HFFc6 (cell line): ENCODE measurements at regions not wholly inside any gene's neighbourhood (a gene's known extent, or its start where the extent isn't known, plus 50 kb on each side); places are given as distances from the start of the nearest gene placed in this dataset.
"Not testable (repeated sequence)": the region's sequence is repeated elsewhere in the genome, so short reads cannot be mapped to it uniquely, and the experiment has no call there.

Experiments used
- DNase-seq: peaks from one replicate; pipeline ENCODE4 v3.0.0-alpha.2; 2018
- H3K27ac Mint-ChIP-seq: 2 replicates; pipeline ENCODE4 v1.8.0; 2020; ENCODE audit warnings: mild to moderate bottlenecking, mixed read lengths
- H3K27me3 Mint-ChIP-seq: 2 replicates; pipeline ENCODE4 v1.8.0; 2021; ENCODE audit warnings: mild to moderate bottlenecking, moderate library complexity, mixed read lengths; ENCODE audit not compliant: insufficient read depth
- H3K36me3 Mint-ChIP-seq: 2 replicates; pipeline ENCODE4 v1.8.0; 2021; ENCODE audit warnings: low read depth, mixed read lengths
- H3K4me1 Mint-ChIP-seq: 2 replicates; pipeline ENCODE4 v1.8.0; 2020; ENCODE audit warnings: low read depth, mixed read lengths
- H3K4me3 Mint-ChIP-seq: 2 replicates; pipeline ENCODE4 v1.8.0; 2020; ENCODE audit warnings: mild to moderate bottlenecking, moderate library complexity, mixed read lengths
- H3K9me3 Mint-ChIP-seq: 2 replicates; pipeline ENCODE4 v1.8.0; 2020; ENCODE audit warnings: mild to moderate bottlenecking, mixed read lengths
- CTCF ChIP-seq: fragments of 200-600 bp; sonication (generic); IDR thresholded peaks from 2 replicates; pipeline ENCODE4 v1.5.0; 2021; ENCODE audit warnings: antibody characterized with exemption, mild to moderate bottlenecking

GRCh38 chr1:207196135-207196534 lies 92.1 kb downstream of the C4BPA start:
- H3K27ac Mint-ChIP-seq, H3K36me3 Mint-ChIP-seq, H3K4me3 Mint-ChIP-seq, H3K9me3 Mint-ChIP-seq, H3K4me1 Mint-ChIP-seq, DNase-seq, H3K27me3 Mint-ChIP-seq: not testable (repeated sequence)

GRCh38 chr1:207201534-207201933 lies 97.5 kb downstream of the C4BPA start:
- not testable (repeated sequence) for H3K4me3 Mint-ChIP-seq, DNase-seq, H3K9me3 Mint-ChIP-seq, H3K4me1 Mint-ChIP-seq, H3K36me3 Mint-ChIP-seq, H3K27ac Mint-ChIP-seq, H3K27me3 Mint-ChIP-seq

- Mint-ChIP-seq H3K4me1 (peaks cover 6% of the 10 kb centered on the region; the same call in 1 of the 2 replicates), H3K27me3 (peaks cover 6% of the 10 kb centered on the region), H3K27ac (no peak overlapping the region), H3K9me3 (no peaks in the 10 kb centered on the region; the same call in none of the 2 replicates), H3K36me3 (no peaks in the 10 kb centered on the region), H3K4me3 (no peak overlapping the region)
- TF ChIP-seq CTCF, result no peak
- no peak for DNase-seq
Measured at GRCh38 chr1:207202480-207202879, 98.4 kb downstream of the C4BPA start.

- TF ChIP-seq CTCF, result no peak
- DNase-seq, result no peak
- Mint-ChIP-seq H3K4me3 (no peak overlapping the region), H3K27ac (no peak overlapping the region), H3K36me3 (no peaks in the 10 kb centered on the region), H3K27me3 (peaks cover 5% of the 10 kb centered on the region), H3K4me1 (peaks cover 6% of the 10 kb centered on the region; the same call in 1 of the 2 replicates), H3K9me3 (no peaks in the 10 kb centered on the region; the same call in none of the 2 replicates)
Measured at GRCh38 chr1:207203541-207203940, 99.5 kb downstream of the C4BPA start.

- no peak for TF ChIP-seq CTCF
- Mint-ChIP-seq H3K27ac (no peak overlapping the region), H3K27me3 (peaks cover 4% of the 10 kb centered on the region), H3K36me3 (no peaks in the 10 kb centered on the region), H3K9me3 (no peaks in the 10 kb centered on the region), H3K4me3 (no peak overlapping the region), H3K4me1 (peaks cover 6% of the 10 kb centered on the region; the same call in 1 of the 2 replicates)
- no peak for DNase-seq
Measured at GRCh38 chr1:207205614-207206061, 101.6 kb downstream of the C4BPA start.

- not testable (repeated sequence) for H3K27ac Mint-ChIP-seq, H3K4me3 Mint-ChIP-seq, DNase-seq, H3K4me1 Mint-ChIP-seq, H3K9me3 Mint-ChIP-seq, H3K36me3 Mint-ChIP-seq, H3K27me3 Mint-ChIP-seq
Measured at GRCh38 chr1:207208691-207209090, 104.7 kb downstream of the C4BPA start.

- Mint-ChIP-seq H3K4me1 (peaks cover 15% of the 10 kb centered on the region), H3K4me3 (no peak overlapping the region), H3K9me3 (no peaks in the 10 kb centered on the region), H3K27ac (no peak overlapping the region), H3K27me3 (no peaks in the 10 kb centered on the region; the same call in 1 of the 2 replicates), H3K36me3 (no peaks in the 10 kb centered on the region)
- DNase-seq, result no peak
- no peak for TF ChIP-seq CTCF
Measured at GRCh38 chr1:207214453-207214852, 107.0 kb upstream of the CD55 start.
